ENCODE measurements at regions not wholly inside any gene's neighbourhood (a gene's known extent, or its start where the extent isn't known, plus 50 kb on each side); places are given as distances from the start of the nearest gene placed in this dataset.

DNA sequence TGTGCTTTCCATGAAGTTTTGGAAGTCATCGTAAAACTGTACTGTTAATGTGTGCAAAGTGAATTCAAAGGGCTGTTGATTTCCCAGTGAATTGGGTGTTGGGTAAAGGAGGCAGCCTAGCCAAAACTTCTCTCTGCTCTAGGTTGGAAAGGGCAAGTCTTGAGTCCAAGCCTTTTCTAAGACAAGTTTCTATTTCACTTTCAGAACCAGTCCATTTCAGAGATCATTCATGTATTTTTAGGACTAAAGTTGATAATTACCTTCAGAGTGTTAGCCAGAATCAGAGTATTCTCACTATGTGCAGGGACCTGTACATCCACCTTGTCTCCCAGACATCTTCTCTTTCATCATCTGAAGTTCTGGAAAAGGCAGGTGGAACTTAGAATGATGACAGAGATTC, 636.1 kb upstream of the KLHL29 start:
- TF ChIP-seq, protein P1, sequence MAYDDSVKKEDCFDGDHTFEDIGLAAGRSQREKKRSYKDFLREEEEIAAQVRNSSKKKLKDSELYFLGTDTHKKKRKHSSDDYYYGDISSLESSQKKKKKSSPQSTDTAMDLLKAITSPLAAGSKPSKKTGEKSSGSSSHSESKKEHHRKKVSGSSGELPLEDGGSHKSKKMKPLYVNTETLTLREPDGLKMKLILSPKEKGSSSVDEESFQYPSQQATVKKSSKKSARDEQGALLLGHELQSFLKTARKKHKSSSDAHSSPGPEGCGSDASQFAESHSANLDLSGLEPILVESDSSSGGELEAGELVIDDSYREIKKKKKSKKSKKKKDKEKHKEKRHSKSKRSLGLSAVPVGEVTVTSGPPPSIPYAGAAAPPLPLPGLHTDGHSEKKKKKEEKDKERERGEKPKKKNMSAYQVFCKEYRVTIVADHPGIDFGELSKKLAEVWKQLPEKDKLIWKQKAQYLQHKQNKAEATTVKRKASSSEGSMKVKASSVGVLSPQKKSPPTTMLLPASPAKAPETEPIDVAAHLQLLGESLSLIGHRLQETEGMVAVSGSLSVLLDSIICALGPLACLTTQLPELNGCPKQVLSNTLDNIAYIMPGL (CRISPR knock-in tag; IDR thresholded peaks at IDR 0.05; ENCODE audit: borderline replicate concordance): no peak
- TF ChIP-seq, protein P2, sequence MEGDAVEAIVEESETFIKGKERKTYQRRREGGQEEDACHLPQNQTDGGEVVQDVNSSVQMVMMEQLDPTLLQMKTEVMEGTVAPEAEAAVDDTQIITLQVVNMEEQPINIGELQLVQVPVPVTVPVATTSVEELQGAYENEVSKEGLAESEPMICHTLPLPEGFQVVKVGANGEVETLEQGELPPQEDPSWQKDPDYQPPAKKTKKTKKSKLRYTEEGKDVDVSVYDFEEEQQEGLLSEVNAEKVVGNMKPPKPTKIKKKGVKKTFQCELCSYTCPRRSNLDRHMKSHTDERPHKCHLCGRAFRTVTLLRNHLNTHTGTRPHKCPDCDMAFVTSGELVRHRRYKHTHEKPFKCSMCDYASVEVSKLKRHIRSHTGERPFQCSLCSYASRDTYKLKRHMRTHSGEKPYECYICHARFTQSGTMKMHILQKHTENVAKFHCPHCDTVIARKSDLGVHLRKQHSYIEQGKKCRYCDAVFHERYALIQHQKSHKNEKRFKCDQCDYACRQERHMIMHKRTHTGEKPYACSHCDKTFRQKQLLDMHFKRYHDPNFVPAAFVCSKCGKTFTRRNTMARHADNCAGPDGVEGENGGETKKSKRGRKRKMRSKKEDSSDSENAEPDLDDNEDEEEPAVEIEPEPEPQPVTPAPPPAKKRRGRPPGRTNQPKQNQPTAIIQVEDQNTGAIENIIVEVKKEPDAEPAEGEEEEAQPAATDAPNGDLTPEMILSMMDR (IDR thresholded peaks at IDR 0.05): no peak
